ENCODE measurements at regions not wholly inside any gene's neighbourhood (a gene's known extent, or its start where the extent isn't known, plus 50 kb on each side); places are given as distances from the start of the nearest gene placed in this dataset.
A peak's percentile ranks its signal among the peaks of the same experiment; 100 is the strongest.

- peak; percentile 11 for DNase-seq
Measured at GRCh38 chr1:65687428-65688214, 105.1 kb upstream of the PDE4B start.

- DNase-seq, result no peak
Measured at GRCh38 chr1:65688215-65688566, 104.5 kb upstream of the PDE4B start.

GRCh38 chr1:65688848-65689247 is 103.8 kb upstream of the PDE4B start:
- peak; percentile 4 for DNase-seq

GRCh38 chr1:65691152-65691900 is 101.4 kb upstream of the PDE4B start:
- no peak for DNase-seq

GRCh38 chr1:65691972-65692371 is 100.7 kb upstream of the PDE4B start:
- no peak for DNase-seq

- no peak for DNase-seq
Measured at GRCh38 chr1:65694126-65694525, 98.6 kb upstream of the PDE4B start.

GRCh38 chr1:65694933-65695332 is 97.8 kb upstream of the PDE4B start:
- no peak for DNase-seq

GRCh38 chr1:65698590-65698989 is 94.1 kb upstream of the PDE4B start:
- DNase-seq, result no peak

GRCh38 chr1:65703853-65704252 is 88.8 kb upstream of the PDE4B start:
- DNase-seq, result no peak

- DNase-seq, result no peak
Measured at GRCh38 chr1:65704318-65704717, 88.4 kb upstream of the PDE4B start.

- no peak for DNase-seq
Measured at GRCh38 chr1:65717815-65718454, 74.8 kb upstream of the PDE4B start.

GRCh38 chr1:65719391-65719790 is 73.3 kb upstream of the PDE4B start:
- DNase-seq, result no peak

- peak; percentile 90 for DNase-seq
Measured at GRCh38 chr1:65722461-65722860, 70.2 kb upstream of the PDE4B start.

GRCh38 chr1:65724151-65724550 is 68.5 kb upstream of the PDE4B start:
- DNase-seq, result peak; percentile 96

- DNase-seq, result no peak
Measured at GRCh38 chr1:65725064-65725463, 67.6 kb upstream of the PDE4B start.

- no peak for DNase-seq
Measured at GRCh38 chr1:65728504-65728903, 64.2 kb upstream of the PDE4B start.

- DNase-seq, result no peak
Measured at GRCh38 chr1:65729259-65729658, 63.4 kb upstream of the PDE4B start.

- no peak for DNase-seq
Measured at GRCh38 chr1:65734979-65735378, 57.7 kb upstream of the PDE4B start.

- no peak for DNase-seq
Measured at GRCh38 chr1:65741993-65742392, 50.7 kb upstream of the PDE4B start.

Data from NCI-H524 treated with DMSO at 0.1 percent for 48 hours (cell line).